ENCODE measurements at regions not wholly inside any gene's neighbourhood (a gene's known extent, or its start where the extent isn't known, plus 50 kb on each side); places are given as distances from the start of the nearest gene placed in this dataset.

DNA sequence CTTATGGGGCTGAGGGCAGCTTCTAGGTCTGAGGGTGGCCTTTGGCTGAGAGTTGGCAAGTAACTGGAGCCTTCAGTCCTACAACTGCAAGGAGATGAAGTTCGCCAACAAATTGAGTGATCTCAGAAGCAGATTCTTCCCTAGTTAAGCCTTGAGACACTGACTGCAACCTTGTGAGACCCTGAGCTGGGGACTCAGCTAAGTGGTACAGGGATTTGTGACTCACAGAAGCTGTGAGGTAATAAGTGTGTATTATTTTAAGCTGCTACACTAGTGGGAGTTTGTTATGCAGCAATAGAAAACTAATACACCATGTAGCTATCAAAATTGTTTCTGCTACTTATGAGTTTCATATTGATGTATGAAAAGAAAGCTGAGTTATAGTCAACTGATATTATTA lies 279.2 kb downstream of the PIK3R1 start:
- FAIRE-seq = no peak

GRCh38 chr5:68499987-68500386 lies 284.4 kb downstream of the PIK3R1 start:
- FAIRE-seq = no peak

DNA sequence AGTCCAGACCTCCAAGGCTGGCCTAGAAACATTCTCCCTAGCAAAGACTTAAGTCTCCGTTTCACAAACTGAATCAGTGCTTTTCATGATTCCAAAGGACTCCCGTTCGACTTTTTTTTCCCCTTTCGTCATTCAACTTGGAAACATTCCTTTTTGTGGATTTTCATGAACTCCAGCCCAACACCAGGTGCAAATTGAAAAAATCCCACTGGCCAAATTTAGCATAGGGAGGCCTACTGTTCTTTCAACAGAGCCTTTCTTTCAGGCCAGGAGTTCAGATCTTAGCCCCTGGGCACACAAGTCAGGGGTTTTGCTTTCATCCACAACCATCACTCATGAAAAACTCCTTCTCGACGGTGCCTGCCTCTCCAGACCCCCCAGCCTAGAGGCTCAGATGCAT lies 285.3 kb downstream of the PIK3R1 start:
- no peak for FAIRE-seq

GRCh38 chr5:68502531-68502930 lies 287.0 kb downstream of the PIK3R1 start:
- FAIRE-seq = no peak

GRCh38 chr5:68504306-68504705 lies 288.8 kb downstream of the PIK3R1 start:
- FAIRE-seq = no peak

DNA sequence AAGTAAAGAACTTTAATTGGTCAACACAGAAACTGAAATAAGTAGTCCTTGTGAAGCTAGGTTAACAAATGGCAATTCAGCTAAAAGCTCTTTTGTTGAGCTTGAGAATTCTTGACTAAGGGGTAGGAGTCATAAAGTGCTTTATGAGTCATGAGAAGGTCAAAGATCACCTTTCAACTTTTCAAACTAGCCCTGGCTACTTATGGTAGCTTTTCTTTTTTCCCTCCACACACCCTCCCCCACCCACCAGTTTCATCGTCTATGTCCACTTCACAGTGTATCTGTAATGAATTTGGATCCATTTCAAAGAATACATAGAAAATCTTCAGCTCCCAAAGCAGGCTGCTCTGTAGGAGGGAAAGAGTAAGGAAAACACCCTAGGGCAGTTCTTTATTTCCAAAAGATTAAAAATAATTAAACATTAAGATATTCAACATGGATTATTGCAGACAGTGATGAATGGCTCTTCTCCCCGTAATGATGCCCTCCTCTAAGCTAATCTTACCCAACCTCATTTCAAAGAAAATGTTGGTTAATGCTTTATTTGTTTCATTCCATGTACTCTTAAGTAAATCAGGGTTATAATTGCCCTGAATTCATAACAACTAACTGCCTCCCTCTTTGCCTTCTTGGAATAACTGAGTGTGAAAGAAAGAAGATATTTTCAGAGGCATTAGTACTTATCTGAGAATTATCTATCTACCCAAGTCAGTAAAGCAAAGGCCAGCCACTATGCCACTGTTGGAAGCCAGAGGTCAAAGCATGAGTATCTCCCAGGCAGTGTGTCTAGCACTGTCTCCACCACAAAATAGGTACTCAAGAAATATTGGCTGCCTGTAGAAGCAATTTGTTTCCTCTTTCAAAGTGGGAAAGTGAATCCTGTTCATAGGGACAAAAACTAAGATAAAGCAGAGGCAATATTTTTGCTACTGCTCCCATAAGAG lies 290.6 kb downstream of the PIK3R1 start:
- no peak for FAIRE-seq

GRCh38 chr5:68515514-68515913 lies 300.0 kb downstream of the PIK3R1 start:
- no peak for FAIRE-seq

- FAIRE-seq = no peak
Observed at GRCh38 chr5:68518286-68518685, 302.7 kb downstream of the PIK3R1 start.

DNA sequence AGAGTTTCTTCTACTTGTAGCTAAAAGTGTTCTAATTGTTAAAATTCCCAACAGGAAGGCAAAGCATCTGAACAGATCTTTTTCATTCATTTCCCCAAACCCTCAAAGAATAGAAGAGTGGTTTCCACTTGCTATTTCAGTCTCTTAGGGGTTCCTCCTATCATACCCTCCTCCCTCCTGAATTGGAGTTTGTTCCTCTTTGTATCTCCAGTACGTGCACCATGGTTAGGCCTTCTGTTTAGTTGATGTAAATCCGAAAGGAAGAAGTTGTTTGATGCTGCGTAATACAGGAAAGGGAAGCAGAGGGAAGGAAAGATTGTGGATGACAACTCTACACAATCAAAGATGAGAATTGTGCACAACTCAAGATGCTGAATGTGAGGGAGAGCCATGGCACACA lies 303.6 kb downstream of the PIK3R1 start:
- FAIRE-seq = no peak

- no peak for FAIRE-seq
Observed at GRCh38 chr5:68521776-68522175, 306.2 kb downstream of the PIK3R1 start.

DNA sequence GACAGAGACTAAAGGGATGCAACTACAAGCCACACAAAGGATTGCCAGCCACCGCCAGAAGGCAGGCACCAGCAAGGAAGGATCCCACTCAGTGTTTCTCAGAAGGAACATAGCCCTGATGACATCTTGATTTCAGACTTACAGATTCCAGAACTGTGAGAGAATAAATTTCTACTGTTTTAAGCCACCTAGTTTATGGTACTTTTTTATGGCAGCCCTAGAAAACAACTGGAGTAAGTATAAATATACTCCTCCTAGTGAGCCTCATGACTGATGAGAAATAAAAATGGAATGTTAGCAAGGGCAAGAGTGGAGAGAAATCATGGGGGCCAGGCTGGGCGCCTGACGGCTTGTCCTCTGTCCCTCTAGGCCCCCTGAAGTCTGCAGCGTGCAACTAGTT lies 307.3 kb downstream of the PIK3R1 start:
- FAIRE-seq = no peak

GRCh38 chr5:68528821-68529273 lies 313.3 kb downstream of the PIK3R1 start:
- no peak for FAIRE-seq

GRCh38 chr5:68529581-68529980 lies 314.0 kb downstream of the PIK3R1 start:
- no peak for FAIRE-seq

- no peak for FAIRE-seq
Observed at GRCh38 chr5:68531970-68532369, 316.4 kb downstream of the PIK3R1 start.

DNA sequence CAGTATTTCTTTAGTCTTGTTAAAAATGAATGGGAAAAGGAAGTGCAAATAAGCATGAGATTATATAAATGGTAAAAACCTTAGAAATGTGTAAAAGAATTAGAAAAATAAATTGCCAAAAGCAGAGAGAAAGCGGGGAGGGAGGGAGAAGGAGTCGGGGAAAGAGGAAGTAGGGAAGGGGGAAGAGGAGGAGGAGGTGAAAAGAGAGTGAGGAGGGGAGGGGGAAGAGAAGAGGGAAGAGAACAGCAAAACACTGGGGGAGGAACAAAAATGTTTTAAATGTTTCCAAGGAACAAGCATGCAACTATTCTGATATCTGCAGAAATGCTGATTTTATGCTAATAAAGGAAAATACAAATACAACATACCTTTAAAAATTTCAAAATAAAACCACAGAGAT lies 317.5 kb downstream of the PIK3R1 start:
- FAIRE-seq = no peak

DNA sequence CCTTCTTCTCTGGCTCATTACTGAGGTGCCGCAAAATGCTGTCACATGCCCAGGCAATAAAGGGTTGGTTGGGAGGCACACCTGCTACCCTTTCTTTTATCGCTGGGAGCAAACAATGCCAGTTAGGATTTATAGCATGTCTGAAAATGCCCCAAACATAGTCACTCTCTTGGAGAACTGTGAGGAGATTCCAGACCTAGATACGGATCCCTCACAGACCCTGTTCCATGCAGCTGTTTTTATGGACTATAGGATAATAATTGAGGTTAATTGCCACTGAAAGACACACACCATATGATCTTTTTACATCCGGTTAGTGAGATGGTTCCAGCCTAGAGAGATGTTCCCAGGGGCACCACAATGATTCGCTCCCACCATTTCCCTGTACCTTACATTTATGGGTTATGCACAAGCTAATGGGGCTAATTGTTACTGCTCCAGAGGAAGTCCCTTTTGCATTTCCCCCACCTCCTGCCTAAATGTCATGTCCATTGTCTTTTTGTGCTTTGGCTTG lies 318.1 kb downstream of the PIK3R1 start:
- no peak for FAIRE-seq

DNA sequence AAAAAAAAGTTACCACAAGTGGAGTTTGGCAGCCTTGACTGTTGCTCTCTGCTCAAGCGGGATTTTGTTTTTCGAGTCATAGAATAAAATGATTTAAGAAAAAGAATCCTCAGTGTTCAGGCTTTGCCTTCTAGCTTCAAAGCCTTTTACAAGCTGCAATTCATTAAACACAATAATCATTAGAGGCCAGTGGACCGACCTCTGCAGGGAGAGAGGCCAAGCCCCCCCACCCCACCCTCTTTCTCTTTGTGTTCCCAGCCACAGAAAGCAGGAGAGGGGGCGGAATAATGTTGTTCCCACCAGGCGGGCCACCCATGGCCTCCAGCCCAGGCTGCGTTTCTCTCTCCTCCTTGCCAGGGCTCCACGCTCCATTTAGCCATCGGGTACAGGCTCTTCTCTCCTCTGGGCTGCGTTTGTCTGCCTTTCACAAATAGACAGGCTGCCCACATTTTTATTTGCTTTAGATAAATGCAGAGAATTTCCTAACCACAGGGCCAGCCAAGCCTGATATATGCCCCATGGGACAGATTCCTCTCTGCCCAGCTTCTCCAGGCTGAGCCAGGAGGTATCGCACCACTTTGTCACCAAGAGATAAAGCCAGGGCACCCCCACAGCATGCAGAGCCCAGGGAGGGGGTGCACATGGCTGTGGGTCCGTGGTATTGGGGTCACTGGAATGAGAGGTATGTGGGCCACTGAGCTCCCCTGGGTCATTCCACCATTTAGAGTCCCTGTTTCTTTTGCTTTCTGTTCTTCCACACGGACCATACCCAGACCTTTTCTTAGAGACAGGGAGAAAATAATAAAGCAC lies 318.8 kb downstream of the PIK3R1 start:
- no peak for FAIRE-seq

DNA sequence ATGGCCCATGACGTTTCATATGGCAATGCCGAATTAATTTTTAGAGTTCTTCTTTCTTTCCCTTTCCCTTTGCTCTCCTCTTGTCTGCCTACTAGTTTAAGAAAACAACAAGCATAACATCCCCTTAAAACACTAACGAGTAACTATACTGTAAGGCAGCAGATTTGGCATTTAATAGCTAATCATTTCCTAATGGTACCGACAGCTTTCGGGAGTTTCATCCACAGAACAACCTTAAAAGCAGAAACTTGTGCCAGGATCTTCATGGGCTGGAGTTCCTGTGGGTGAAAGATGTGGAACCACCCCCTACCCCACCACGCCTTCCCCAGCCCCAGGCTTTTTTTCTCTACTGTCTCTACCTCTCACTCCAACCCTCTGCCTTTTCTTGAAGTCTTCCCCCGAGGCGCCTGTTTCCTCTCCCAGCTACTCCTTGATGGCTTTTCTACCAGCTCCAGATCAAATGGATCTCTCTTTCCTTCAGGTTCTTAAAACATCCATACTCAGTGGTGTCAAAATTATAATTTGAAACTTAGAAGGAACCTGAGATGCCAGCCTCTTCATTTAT lies 319.5 kb downstream of the PIK3R1 start:
- no peak for FAIRE-seq

- no peak for FAIRE-seq
Observed at GRCh38 chr5:68538814-68539420, 323.4 kb downstream of the PIK3R1 start.

DNA sequence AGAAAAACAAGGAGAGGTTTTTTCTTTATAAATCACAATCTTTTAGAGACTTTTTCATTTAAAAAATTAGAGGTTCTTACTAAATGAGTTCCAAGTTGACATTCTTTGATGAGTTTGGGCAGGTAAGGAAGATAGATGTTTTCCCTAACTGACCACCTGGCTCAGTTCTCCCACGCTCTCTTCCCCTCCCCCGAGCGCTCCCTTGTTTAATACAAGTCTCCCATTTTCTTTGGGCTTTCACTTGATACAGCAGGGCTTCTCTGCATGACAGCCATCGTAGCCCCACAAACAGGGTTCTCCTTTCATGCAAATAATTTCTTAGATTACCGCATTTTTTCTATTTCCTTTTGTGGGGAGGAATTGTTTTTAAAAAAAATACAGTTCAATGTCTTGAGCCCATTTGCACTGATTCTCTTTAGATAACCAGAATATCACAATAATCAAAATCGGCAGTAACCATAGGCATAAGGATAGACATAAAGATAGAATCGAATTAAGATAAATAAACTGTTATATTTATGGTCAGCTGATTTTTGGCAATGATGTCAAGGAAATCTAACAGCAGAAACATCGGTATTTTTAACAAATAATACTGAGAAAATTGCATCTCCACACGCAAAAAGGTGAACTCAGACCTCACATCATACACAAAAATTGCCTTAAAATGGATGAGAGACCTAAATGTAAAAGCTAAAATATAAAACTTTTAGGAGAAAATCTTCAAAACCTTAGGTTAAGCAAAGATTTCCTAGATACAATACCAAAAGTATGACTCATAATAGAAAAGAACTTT lies 325.4 kb downstream of the PIK3R1 start:
- FAIRE-seq = no peak

DNA sequence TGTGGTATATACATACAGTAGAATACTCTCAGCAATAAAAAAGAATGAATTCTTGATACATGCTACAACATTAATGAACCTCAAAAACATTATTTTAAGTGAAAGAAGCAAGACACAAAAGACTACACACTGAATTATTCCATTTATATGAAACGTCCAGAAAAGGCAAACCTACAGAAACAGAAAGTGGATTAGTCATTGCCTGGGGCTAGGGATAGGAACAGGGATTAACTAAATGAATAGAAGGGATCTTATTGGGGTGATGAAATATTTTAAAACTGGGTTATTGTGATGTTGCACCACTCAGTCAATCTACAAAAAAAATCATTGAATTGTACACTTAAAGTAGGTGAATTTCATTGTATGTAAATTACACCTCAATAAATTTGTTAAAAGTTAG lies 326.7 kb downstream of the PIK3R1 start:
- no peak for FAIRE-seq

- FAIRE-seq = no peak
Observed at GRCh38 chr5:68543212-68543611, 327.7 kb downstream of the PIK3R1 start.

Measured in G401.6 (cell line).